GM03348 (cell line): ENCODE measurements at regions not wholly inside any gene's neighbourhood (a gene's known extent, or its start where the extent isn't known, plus 50 kb on each side); places are given as distances from the start of the nearest gene placed in this dataset.

Experiments
- DNase-seq: peaks from one replicate; pipeline ENCODE4 v3.0.0; 2012; ENCODE audit warnings: low spot score

DNA sequence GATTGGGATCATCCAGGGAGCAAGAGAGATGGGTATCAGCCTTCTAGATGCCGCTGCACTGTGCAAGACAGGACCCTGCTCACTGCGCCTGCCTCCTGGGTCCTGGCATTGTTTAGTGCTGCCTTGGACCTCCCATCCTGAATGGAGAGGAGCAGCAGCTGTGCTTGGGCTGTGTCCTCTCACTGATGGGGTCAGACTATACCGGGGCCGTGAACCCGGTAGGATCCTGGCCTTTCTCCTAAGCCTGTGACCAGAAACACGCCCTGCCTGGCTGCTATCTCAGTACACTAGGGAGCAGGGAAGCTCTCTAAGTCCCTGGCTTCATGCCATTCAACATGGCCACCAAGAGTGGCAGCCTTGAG lies 309.4 kb upstream of the ZNF32 start:
- no peak for DNase-seq

DNA sequence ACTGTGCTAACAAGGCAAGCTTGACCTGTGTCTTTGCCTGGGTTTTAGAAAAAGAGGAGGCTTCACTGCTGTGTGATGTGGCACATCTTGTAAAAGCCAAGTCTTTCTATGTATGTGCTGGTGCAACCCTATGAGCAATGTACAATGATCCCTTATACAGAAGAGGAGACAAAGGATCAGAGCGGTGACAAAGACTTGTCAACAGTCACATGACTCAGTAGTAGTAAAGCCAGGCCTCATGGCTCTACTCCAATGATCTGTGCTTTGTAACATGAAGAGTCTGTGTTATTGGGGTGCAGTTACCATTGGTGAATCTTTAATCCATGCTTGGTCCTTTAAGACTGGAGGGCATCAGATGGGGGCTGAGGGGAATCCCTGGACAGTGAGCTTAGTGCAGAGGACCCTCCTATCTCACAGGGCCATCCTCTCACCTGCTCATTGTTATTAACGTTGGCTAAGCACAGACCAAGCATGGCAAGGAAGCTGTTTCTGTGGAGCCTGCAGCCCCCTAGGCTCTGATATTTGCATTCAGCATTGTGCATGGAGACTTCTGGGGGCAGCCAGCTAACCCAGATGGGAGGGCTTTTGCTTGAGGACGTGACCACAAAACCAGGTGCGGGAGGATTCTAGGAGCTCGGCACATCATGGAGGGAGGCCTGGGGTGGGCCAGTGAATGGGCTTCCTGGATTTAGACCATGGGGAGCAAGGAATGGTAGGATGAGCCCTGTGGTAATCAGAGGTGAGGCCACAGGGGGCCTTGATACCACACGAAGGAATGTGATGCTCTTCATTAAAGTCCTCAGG lies 308.8 kb upstream of the ZNF32 start:
- DNase-seq, result no peak

DNA sequence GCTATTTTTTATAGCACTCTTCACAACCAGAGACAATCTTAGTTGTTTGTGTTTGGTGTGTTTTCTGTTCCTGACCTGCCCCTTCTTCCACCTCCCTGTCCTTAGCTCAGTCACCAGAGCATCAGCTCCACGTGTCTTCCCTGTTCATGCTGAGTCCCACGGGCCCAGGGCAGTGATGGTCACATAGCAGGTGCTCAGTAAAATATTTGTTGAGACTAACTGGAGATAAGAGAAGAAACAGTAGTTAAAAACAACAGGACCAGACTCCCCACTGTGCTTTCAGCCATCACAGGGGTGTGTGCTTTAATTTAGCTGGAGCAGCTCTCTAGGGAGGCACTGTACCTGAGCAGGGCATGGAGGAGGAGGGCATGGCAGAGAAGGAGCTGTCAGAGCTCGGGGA lies 307.3 kb upstream of the ZNF32 start:
- DNase-seq, result no peak

DNA sequence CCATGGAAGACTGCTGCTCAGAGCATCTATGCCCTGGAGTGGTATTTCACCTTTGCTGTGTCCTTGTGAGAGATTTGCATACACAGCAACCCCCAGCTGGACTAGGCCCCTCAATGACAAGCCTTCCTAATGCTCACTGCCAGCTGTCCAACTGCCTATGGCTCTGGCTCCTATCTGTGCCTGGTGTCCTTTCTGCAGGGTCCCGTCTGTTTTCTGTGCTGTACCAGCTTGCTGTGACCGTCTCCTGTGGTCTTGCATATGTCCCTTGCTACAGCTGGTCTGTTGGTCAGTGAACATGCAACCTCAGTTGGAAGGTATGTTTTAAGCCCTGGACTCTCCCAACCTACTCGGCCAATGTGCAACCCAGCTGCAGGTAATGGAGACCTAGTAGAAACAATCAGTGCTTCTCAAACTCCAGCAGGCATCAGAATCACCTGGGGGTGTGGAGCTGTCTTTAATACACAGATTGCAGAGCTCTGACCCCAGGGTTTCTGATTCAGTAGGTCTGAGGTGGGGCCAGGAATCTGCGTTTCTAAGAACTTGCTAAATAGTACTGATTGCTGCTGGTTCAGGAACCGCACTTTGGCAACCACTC lies 306.4 kb upstream of the ZNF32 start:
- DNase-seq, result no peak

DNA sequence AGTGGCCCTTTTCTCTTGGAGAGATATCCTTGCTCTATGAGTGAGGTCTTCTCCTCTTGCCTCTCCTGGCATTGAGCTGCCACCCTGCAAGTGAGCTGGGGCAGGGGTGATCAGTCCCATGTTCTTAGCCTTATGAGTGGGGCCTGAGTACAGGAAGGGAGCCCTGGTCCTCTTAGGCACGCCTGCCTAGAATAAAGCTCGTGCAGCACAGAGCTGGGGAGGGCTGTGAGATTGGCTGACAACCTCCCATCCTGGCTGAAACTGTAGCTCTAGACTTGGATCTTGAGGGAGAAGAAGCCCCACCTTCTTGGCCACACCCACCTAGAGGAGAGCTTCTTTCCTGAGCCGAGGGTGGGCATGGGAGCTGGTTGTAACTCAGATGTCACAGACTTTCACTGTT lies 305.0 kb upstream of the ZNF32 start:
- no peak for DNase-seq

DNA sequence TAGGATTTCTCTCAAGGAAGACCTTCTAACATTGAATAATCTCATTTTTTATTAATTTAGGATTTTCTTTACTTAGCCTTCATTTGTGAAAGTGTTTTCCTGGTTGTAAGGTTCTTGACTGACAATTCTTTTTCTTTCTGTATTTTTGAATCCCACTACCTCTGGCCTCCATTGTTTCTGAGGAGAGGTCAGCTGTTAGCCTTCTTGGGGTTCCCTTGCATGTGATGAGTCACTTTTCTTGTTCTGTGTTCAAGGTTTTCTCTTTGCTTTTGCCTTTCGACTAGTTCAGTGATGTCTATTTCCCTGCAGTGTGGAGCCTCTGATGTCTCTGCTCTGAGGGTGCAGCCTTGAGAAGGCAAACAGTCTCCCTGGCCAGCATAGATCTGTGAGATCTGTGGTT lies 304.1 kb upstream of the ZNF32 start:
- DNase-seq, result no peak

DNA sequence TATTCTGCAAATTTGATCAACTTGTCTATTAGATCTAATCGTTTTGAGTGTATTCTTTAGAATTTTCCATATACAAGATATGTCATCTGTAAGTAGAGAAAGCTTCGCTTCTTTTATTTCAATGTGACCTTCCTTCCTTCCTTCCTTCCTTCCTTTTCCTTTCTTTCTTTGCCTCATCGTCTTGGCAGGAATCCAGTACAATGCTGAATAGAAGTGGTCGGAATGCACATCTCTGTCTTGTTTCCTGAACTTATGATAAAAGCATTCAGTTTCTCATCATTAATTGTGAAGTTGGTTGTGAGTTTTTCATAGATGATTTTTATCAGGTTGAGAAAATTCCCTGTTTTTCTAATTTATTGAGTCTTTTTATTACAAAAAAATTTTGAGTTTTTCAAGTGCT lies 300.7 kb upstream of the ZNF32 start:
- no peak for DNase-seq

DNA sequence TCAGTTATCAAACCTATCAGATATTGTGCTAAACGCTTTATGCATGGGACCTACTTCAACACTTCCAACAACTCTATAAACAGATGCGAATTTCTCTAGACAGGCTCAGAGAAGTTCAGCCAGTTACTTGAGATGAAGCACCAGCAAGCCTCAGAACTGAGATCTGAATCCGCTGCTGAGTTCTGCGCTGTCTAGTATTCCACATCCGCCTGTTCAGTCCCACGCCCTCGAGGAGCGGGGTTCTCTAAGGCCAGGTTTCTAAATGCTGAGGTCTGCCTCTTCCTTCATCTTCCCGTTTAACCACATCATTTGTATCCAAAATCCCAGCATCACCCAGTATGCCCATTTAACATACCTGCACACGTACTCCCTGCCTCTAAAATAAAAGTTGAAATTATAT lies 297.8 kb upstream of the ZNF32 start:
- DNase-seq, result no peak

DNA sequence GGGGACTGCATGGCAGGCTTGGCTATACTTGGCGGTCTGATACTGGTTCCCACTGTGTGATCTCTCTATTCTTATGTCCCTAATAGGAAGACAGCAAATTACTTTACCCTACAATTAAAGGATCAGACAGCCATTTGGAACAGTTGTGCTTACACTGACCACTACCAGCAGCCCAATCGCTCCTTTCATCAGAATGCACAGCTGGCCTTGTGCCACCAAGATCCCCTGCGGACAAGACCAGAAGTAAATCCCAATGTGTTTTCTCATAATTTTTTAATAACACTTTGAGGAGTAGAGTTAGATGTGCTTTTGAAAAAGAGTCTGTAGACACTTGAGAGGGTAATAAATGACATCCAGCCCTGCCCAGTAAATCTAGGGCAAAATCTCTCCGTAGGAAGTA lies 297.2 kb upstream of the ZNF32 start:
- DNase-seq, result no peak

DNA sequence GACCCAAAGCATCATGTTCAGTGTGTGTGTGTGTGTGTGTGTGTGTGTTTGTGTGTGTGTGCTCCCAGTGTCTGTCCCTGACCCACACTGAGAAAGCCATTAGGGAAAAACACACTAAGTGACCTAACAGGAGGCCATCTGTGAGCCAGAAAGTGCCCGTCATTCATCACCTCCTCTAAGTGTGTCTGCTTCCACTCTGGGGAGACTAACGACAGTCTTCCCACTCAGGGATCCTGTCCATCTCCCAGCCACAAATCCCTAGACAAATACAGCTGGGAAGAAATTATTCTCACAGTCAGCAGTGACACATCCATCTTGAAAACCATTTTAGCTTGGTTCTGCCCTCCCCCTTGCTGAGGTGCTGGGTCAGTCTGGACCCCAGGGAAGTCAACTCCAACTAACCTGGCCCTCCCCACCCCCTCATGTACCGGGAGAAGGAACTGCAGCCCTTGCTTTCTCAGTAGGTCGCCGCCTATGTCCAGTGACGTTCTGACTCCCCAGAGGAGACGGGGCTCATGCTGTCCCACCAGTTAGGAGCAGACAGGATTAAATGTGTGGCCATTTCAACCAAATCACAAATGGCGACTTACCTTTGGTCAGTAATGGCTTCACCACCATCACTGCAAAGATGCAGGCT lies 296.5 kb upstream of the ZNF32 start:
- no peak for DNase-seq

DNA sequence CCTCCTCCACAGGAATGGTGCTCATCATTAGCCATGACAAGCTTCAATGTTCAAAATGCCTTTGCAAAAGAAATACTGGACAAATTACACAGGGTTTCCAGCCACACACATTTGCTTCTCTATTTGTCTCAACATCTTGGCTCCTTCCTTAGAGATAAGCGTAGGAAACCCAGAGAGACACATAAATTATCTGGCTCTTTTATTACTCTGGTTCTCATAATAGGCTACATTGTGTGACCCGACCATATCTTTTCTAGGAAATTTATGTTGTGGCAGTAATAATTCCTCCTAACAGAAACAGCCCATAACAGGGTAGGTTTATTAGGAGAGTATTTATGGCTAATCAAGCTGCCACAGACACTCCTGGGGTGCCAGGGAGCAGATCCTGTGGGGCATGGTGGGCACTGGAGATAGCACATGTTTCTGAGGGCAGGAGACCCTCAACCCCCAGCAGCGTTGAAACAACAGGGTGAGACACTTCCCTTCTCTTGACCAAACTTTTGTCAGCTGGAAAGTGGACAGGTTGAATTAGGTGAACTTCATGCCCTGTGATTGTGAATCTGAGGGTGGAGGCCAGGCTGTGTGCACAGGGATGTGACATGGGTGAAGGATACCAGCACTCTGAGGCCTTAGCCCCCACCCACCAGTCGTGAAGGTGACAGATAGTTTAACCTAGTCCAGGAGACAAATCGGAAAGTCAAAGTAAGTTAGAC lies 295.9 kb upstream of the ZNF32 start:
- DNase-seq, result no peak

DNA sequence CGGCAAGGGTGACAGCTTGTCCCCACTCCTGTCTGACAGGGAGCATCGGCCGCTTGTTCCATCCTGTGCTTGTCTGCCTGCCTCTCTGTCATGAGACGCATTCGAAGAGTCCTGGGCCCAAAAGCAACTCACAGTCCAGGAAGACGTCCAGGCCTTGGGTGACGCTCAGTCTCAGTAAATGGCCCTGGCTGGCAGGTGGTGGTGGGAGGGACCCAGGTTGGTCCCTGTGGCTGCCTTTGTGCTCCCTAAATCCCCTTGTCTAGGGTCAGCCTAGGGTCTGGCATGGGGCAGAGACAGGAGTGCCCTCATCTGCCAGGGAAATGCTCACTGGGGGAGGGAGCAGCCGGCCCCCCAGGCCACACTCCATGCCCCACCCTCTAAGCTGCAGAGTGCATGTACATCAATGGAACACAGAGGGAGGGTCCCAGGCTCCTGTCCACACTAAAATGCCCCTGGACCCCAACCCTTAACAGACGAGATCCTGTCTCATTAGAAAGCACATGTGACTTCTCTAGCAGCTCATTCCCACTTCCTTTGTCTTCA lies 295.2 kb upstream of the ZNF32 start:
- no peak for DNase-seq

DNA sequence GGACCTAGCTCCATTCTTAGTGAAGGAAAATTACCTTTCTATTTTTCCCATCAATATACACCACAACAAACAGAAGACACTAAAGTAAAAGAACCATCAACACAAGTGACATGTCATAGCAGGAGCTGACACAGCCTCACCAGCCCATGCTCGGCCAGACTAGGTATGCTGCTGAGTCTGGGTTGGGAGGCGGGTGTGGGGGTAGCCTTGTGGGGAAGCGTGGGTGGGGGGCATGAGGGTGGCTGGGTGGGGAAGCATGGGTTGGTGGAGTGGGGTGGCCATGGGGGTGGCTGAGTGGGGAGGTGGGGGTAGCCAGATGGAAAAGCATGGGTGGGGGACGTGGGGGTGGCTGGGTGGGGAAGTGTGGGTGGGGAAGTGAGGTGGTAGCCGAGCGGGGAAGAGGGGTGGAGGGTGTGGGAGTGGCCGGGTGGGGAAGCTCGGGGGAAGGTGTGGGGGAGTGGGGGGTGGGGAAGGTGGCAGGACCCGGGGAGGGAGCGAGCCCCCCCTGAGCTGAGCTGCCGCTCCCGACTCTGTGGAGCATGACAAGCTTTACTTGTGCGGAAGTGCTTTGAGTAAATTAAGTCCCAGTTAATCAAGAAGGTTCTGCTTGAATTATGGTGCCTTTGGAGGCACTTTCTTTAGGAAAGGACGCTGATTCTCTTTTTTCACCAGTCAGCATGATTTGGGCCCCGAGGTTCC lies 294.6 kb upstream of the ZNF32 start:
- DNase-seq, result no peak

DNA sequence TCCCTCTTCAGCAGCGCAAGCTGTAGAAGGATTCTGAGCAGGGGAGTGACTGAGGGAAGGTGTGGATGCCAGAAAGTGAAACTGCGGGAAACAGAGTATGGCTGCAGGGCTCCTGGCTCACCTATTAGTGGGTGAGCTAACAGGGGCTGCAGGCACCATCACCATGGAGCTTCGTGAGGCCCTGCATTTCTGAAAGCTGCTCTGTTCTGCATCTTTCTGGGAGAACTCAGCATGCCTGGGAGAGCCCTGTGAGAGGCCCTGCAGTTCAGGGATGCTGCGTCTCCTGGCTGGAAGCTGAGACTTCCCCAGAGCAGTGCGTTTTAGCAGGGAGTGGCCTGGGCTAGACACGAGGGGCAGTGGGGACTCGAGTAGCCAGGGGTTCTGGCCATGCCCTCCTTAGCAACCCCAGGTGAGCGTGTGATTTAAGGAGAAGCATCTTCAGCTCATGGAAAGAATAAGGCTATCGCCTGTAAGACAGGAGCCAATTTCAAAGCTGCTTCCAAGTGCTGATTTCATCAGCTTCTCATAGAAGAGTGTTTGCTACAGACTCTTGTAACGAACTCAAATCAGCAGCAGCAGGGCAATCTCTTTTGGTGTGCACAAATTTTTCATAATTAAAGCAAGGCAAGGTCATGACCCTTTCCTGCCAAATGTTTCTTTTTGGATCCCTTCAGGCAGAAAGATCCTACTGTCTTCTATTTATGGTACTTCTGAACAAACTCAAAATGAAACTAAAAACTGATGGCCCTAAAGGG lies 293.6 kb upstream of the ZNF32 start:
- DNase-seq, result peak; percentile 49

DNA sequence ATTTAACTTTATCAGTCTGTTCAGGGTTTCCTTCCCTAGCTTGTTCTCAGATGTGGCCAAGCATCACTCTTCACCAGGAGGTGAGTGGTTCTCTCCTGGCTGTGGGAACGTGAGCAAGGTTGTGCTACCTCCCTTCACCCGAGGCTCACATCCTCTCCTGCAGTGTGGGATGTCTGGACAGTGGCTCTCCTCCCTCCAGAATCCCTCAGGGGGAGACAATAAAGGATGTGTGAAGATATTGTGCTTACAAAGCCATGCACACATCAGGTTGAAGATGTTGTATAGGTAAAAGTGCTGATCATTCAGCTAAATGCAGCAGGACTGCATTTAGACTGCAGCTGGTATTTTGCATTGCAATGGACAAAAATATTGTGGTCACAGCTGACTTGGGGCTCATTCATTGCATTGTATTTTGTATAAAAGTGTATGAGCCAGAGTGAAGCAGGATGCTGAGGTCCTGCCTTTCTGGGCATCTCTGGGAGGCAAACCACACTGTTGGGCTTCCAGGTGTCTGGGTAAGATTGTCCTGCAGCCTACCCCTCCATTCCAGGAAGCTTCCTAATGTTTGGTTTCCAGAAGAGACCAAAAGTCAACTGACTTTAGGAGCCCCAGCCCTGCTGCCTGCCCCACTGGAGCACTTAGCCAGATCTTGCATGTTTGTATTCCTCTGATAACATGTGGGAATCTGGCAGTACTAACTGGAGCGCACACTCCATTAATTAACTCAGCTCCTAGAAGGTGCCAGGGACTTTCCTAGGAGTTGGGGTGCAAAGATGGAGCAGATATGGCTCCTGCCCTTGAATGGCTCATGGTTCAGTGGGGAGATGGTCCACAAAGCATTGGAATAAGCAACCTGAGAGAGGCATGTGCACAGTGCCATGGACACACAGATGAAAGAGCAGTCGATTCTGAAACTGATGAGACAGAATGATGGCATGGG lies 292.5 kb upstream of the ZNF32 start:
- no peak for DNase-seq

DNA sequence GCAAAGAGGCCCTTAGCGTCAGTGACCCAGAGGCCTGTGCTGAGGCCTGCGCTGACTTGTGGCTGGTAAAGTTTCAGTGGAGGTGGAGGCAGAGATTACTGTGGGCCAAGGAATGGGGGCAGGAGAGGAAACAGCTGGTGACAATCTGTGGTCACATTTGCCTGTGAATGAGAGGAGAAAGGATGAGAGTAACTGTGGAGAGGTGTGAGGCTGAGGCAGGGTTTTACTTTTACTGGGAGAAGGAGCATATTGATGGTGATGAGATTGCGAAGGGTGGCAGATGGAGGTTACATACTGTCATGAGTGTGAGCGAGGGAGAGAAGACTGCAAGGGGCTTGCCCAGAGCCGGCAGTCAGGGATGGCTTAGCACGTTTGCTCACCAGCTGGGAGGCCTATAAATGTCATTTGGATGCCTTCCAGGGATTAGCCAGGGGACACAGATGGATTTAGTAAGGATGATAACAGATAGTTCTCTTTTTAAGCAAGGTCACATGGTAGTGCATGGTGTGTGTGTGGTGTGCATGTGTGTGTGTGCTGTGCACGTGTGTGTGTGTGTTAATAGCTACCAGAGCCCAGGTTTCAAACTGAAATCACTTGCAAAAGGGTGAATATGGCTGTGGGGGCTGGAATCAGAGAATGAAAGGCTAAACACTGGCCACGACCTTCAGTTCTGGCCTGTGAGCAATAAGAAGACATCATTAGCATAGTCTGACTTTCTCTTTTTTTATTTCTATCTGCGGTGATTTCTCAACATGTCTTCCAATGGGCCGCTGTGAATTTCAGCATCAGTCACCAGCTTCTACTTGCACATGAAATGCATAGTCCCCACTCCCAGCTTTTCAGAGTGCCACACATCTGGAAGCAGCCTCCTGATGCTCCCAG lies 291.5 kb upstream of the ZNF32 start:
- DNase-seq, result no peak

DNA sequence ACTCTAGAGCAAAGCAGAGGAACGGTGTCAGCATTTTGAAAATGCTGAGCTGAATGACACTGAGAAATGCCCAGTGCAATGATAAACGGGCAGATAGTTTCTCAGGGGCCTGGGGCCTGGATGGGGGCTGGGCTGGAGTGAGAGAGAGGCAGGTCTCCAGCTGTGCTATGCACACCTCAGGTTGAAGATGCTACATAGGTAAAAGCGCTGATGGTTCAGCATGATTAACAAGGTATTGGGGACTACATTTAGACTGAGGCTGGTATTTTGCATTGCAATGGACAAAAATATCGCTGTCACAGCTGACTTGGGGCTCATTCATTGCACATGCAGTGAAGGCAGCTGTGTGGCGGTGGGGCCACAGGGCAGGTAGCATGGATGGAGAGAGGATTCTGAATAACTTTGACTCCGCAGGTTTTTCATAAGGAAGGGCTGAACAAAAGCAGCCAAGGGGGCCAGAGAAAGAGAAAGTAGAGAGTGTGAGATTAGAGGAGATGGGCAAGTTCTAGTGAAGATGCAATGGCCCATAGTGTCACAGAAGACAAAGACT lies 290.8 kb upstream of the ZNF32 start:
- DNase-seq, result no peak

DNA sequence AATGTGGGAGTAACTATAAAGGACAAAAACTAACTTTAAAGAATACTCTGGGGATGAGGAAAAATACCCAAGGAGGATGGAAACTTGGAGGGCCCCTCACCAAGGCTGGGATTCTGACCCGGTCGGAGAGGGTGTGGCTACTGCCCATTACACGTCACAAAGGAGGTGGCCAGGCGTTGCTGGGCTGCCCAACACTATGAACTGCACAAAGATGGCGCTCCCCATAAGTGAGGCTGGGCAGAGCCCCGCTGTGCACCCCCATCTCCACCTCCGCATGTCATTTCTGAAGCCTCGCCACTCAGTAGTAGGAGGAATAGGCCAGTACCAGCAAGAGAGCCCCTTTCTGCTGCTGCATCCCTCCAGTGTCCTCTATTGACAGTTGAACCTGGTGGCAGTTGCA lies 290.1 kb upstream of the ZNF32 start:
- no peak for DNase-seq
